ENCODE measurements at regions not wholly inside any gene's neighbourhood (a gene's known extent, or its start where the extent isn't known, plus 50 kb on each side); places are given as distances from the start of the nearest gene placed in this dataset.

GRCh38 chr1:87539147-87539546 is 210.5 kb downstream of the LMO4 start:
- Histone ChIP-seq H3K36me3 (replicated peaks in 1 of 2; ENCODE audit: control insufficient read depth in 2 of 2, insufficient read depth in 2 of 2, low read length in 2 of 2) (no peaks in the 10 kb centered on the region), H3K23ac (ENCODE audit: low read depth, low read length, poor library complexity) (no peak overlapping the region), H4K91ac (ENCODE audit: low read depth, low read length, poor library complexity) (no peak overlapping the region), H3K9ac (ENCODE audit: low read depth, low read length, poor library complexity) (no peak overlapping the region), H3K18ac (ENCODE audit: low read length) (no peak overlapping the region), H3K9me3 (replicated peaks in 1 of 2; ENCODE audit: control insufficient read depth in 2 of 2, insufficient read depth in 1 of 2, low read depth in 1 of 2, low read length in 2 of 2) (no peaks in the 10 kb centered on the region), H2AK5ac (ENCODE audit: low read depth, low read length) (no peak overlapping the region), H2BK120ac (ENCODE audit: low read depth, low read length) (no peak overlapping the region), H2BK5ac (ENCODE audit: low read length) (no peak overlapping the region), H3K27me3 (ENCODE audit: control insufficient read depth in 3 of 3, insufficient read depth in 3 of 3, low read depth in 1 of 3, low read length in 3 of 3) (no peaks in the 10 kb centered on the region), H2BK15ac (ENCODE audit: low read length) (no peak overlapping the region), H3K79me1 (ENCODE audit: low read depth, low read length) (no peaks in the 10 kb centered on the region), H3K4me1 (ENCODE audit: control insufficient read depth in 2 of 2, insufficient read depth in 1 of 2, low read depth in 1 of 2, low read length in 2 of 2) (no peaks in the 10 kb centered on the region), H3K4ac (ENCODE audit: low read length) (no peak overlapping the region), H3K4me3 (ENCODE audit: low read length in 2 of 2) (no peak overlapping the region), H2BK12ac (ENCODE audit: low read length) (no peak overlapping the region), H2AFZ (ENCODE audit: low read length) (no peak overlapping the region), H4K8ac (ENCODE audit: low read depth, low read length) (no peak overlapping the region), H3K4me2 (ENCODE audit: insufficient read depth, low read length, poor library complexity, severe bottlenecking) (no peak overlapping the region), H3K27ac (replicated peaks; ENCODE audit: low read length) (no peak overlapping the region), H3K14ac (ENCODE audit: low read length) (no peak overlapping the region)
- DNase-seq (ENCODE audit: low spot score): no peak
- no CpG with 5 or more reads among the region's 1 CpG for WGBS, 2 donors (ENCODE audit: extremely low coverage in 2 of 2, insufficient read length in 2 of 2, insufficient replicate concordance in 1 of 2)

- Histone ChIP-seq H3K9ac (ENCODE audit: low read depth, low read length, poor library complexity) (no peak overlapping the region), H2BK12ac (ENCODE audit: low read length) (no peak overlapping the region), H3K79me1 (ENCODE audit: low read depth, low read length) (no peaks in the 10 kb centered on the region), H3K18ac (ENCODE audit: low read length) (no peak overlapping the region), H3K23ac (ENCODE audit: low read depth, low read length, poor library complexity) (no peak overlapping the region), H2BK120ac (ENCODE audit: low read depth, low read length) (no peak overlapping the region), H3K14ac (ENCODE audit: low read length) (no peak overlapping the region), H3K4me2 (ENCODE audit: insufficient read depth, low read length, poor library complexity, severe bottlenecking) (no peak overlapping the region), H3K27ac (replicated peaks; ENCODE audit: low read length) (no peak overlapping the region), H3K4ac (ENCODE audit: low read length) (no peak overlapping the region), H3K36me3 (replicated peaks in 1 of 2; ENCODE audit: control insufficient read depth in 2 of 2, insufficient read depth in 2 of 2, low read length in 2 of 2) (no peaks in the 10 kb centered on the region), H3K27me3 (ENCODE audit: control insufficient read depth in 3 of 3, insufficient read depth in 3 of 3, low read depth in 1 of 3, low read length in 3 of 3) (no peaks in the 10 kb centered on the region), H2BK5ac (ENCODE audit: low read length) (no peak overlapping the region), H3K4me1 (ENCODE audit: control insufficient read depth in 2 of 2, insufficient read depth in 1 of 2, low read depth in 1 of 2, low read length in 2 of 2) (no peaks in the 10 kb centered on the region), H4K91ac (ENCODE audit: low read depth, low read length, poor library complexity) (no peak overlapping the region), H2BK15ac (ENCODE audit: low read length) (no peak overlapping the region), H3K9me3 (replicated peaks in 1 of 2; ENCODE audit: control insufficient read depth in 2 of 2, insufficient read depth in 1 of 2, low read depth in 1 of 2, low read length in 2 of 2) (no peaks in the 10 kb centered on the region), H2AK5ac (ENCODE audit: low read depth, low read length) (no peak overlapping the region), H2AFZ (ENCODE audit: low read length) (no peak overlapping the region), H3K4me3 (ENCODE audit: low read length in 2 of 2) (no peak overlapping the region), H4K8ac (ENCODE audit: low read depth, low read length) (no peak overlapping the region)
- WGBS, 2 donors (ENCODE audit: extremely low coverage in 2 of 2, insufficient read length in 2 of 2, insufficient replicate concordance in 1 of 2): no CpG with 5 or more reads among the region's 2 CpGs
- DNase-seq (ENCODE audit: low spot score): no peak
These were observed 214.0 kb downstream of the LMO4 start for GRCh38 chr1:87542697-87543096.

- H3K9me3 ChIP-seq (replicated peaks in 1 of 2; ENCODE audit: control insufficient read depth in 2 of 2, insufficient read depth in 1 of 2, low read depth in 1 of 2, low read length in 2 of 2): no peaks in the 10 kb centered on the region
- no peak overlapping the region for H3K4me2 ChIP-seq (ENCODE audit: insufficient read depth, low read length, poor library complexity, severe bottlenecking)
- H2AFZ ChIP-seq (ENCODE audit: low read length): no peak overlapping the region
- no peak overlapping the region for H3K9ac ChIP-seq (ENCODE audit: low read depth, low read length, poor library complexity)
- WGBS, 2 donors (ENCODE audit: extremely low coverage in 2 of 2, insufficient read length in 2 of 2, insufficient replicate concordance in 1 of 2): no CpG with 5 or more reads among the region's 1 CpG
- no peaks in the 10 kb centered on the region for H3K79me1 ChIP-seq (ENCODE audit: low read depth, low read length)
- H4K91ac ChIP-seq (ENCODE audit: low read depth, low read length, poor library complexity): no peak overlapping the region
- H3K36me3 ChIP-seq (replicated peaks in 1 of 2; ENCODE audit: control insufficient read depth in 2 of 2, insufficient read depth in 2 of 2, low read length in 2 of 2): no peaks in the 10 kb centered on the region
- no peak for DNase-seq (ENCODE audit: low spot score)
- no peak overlapping the region for H3K27ac ChIP-seq (replicated peaks; ENCODE audit: low read length)
- no peak overlapping the region for H2BK15ac ChIP-seq (ENCODE audit: low read length)
- H3K27me3 ChIP-seq (ENCODE audit: control insufficient read depth in 3 of 3, insufficient read depth in 3 of 3, low read depth in 1 of 3, low read length in 3 of 3): no peaks in the 10 kb centered on the region
- no peak overlapping the region for H2BK5ac ChIP-seq (ENCODE audit: low read length)
- H3K4me1 ChIP-seq (ENCODE audit: control insufficient read depth in 2 of 2, insufficient read depth in 1 of 2, low read depth in 1 of 2, low read length in 2 of 2): no peaks in the 10 kb centered on the region
- H3K23ac ChIP-seq (ENCODE audit: low read depth, low read length, poor library complexity): no peak overlapping the region
- no peak overlapping the region for H3K18ac ChIP-seq (ENCODE audit: low read length)
- H3K4me3 ChIP-seq (ENCODE audit: low read length in 2 of 2): no peak overlapping the region
- no peak overlapping the region for H3K4ac ChIP-seq (ENCODE audit: low read length)
- H3K14ac ChIP-seq (ENCODE audit: low read length): no peak overlapping the region
- H4K8ac ChIP-seq (ENCODE audit: low read depth, low read length): no peak overlapping the region
- no peak overlapping the region for H2BK12ac ChIP-seq (ENCODE audit: low read length)
- H2BK120ac ChIP-seq (ENCODE audit: low read depth, low read length): no peak overlapping the region
- H2AK5ac ChIP-seq (ENCODE audit: low read depth, low read length): no peak overlapping the region
These were observed 221.1 kb downstream of the LMO4 start for GRCh38 chr1:87549738-87550137.

- no peak overlapping the region for H4K91ac ChIP-seq (ENCODE audit: low read depth, low read length, poor library complexity)
- H3K4me1 ChIP-seq (ENCODE audit: control insufficient read depth in 2 of 2, insufficient read depth in 1 of 2, low read depth in 1 of 2, low read length in 2 of 2): no peaks in the 10 kb centered on the region
- no peak overlapping the region for H2BK12ac ChIP-seq (ENCODE audit: low read length)
- H2AFZ ChIP-seq (ENCODE audit: low read length): no peak overlapping the region
- no peak overlapping the region for H3K27ac ChIP-seq (replicated peaks; ENCODE audit: low read length)
- H3K36me3 ChIP-seq (replicated peaks in 1 of 2; ENCODE audit: control insufficient read depth in 2 of 2, insufficient read depth in 2 of 2, low read length in 2 of 2): no peaks in the 10 kb centered on the region
- H3K9me3 ChIP-seq (replicated peaks in 1 of 2; ENCODE audit: control insufficient read depth in 2 of 2, insufficient read depth in 1 of 2, low read depth in 1 of 2, low read length in 2 of 2): no peaks in the 10 kb centered on the region
- H3K27me3 ChIP-seq (ENCODE audit: control insufficient read depth in 3 of 3, insufficient read depth in 3 of 3, low read depth in 1 of 3, low read length in 3 of 3): no peaks in the 10 kb centered on the region
- no peak overlapping the region for H3K4me2 ChIP-seq (ENCODE audit: insufficient read depth, low read length, poor library complexity, severe bottlenecking)
- no peak overlapping the region for H2BK5ac ChIP-seq (ENCODE audit: low read length)
- H2AK5ac ChIP-seq (ENCODE audit: low read depth, low read length): no peak overlapping the region
- no peak overlapping the region for H2BK15ac ChIP-seq (ENCODE audit: low read length)
- DNase-seq (ENCODE audit: low spot score): no peak
- H3K79me1 ChIP-seq (ENCODE audit: low read depth, low read length): no peaks in the 10 kb centered on the region
- no peak overlapping the region for H3K18ac ChIP-seq (ENCODE audit: low read length)
- H3K23ac ChIP-seq (ENCODE audit: low read depth, low read length, poor library complexity): no peak overlapping the region
- no peak overlapping the region for H3K9ac ChIP-seq (ENCODE audit: low read depth, low read length, poor library complexity)
- H3K14ac ChIP-seq (ENCODE audit: low read length): no peak overlapping the region
- no CpG with 5 or more reads among the region's 2 CpGs for WGBS, 2 donors (ENCODE audit: extremely low coverage in 2 of 2, insufficient read length in 2 of 2, insufficient replicate concordance in 1 of 2)
- H3K4me3 ChIP-seq (ENCODE audit: low read length in 2 of 2): no peak overlapping the region
- H2BK120ac ChIP-seq (ENCODE audit: low read depth, low read length): no peak overlapping the region
- no peak overlapping the region for H3K4ac ChIP-seq (ENCODE audit: low read length)
- no peak overlapping the region for H4K8ac ChIP-seq (ENCODE audit: low read depth, low read length)
These were observed 224.8 kb downstream of the LMO4 start for GRCh38 chr1:87553511-87553910.
